ENCODE measurements at regions not wholly inside any gene's neighbourhood (a gene's known extent, or its start where the extent isn't known, plus 50 kb on each side); places are given as distances from the start of the nearest gene placed in this dataset.
"Not testable (repeated sequence)": the region's sequence is repeated elsewhere in the genome, so short reads cannot be mapped to it uniquely, and the experiment has no call there.

DNA sequence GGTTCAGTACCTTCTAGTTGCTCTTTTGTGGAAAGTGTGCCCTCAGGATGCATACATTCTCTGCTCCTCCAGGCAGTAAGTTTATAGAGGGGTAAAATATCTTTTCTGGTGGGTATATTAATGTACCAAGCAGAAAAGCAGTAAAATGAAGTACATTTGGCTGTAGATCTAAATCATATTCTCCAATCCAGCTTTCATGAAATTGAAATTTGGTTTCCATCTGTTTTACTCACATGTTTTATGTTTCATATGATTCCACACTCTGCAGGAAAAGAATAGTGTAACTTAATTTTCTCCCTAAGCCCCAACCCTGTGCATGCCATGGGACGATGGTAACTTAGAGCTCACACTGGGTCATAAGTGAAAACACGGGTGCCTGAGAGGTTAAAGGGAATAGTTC lies 172.3 kb downstream of the AKAIN1 start:
- FAIRE-seq (no peak), DNase-seq (ENCODE audit: insufficient read length, low spot score) (no peak)

GRCh38 chr18:5021558-5021957 lies 175.5 kb downstream of the AKAIN1 start:
- DNase-seq (ENCODE audit: insufficient read length, low spot score) (no peak), FAIRE-seq (no peak)

GRCh38 chr18:5015213-5015612 lies 181.8 kb downstream of the AKAIN1 start:
- no peak for FAIRE-seq
- DNase-seq (ENCODE audit: insufficient read length, low spot score) = no peak

DNA sequence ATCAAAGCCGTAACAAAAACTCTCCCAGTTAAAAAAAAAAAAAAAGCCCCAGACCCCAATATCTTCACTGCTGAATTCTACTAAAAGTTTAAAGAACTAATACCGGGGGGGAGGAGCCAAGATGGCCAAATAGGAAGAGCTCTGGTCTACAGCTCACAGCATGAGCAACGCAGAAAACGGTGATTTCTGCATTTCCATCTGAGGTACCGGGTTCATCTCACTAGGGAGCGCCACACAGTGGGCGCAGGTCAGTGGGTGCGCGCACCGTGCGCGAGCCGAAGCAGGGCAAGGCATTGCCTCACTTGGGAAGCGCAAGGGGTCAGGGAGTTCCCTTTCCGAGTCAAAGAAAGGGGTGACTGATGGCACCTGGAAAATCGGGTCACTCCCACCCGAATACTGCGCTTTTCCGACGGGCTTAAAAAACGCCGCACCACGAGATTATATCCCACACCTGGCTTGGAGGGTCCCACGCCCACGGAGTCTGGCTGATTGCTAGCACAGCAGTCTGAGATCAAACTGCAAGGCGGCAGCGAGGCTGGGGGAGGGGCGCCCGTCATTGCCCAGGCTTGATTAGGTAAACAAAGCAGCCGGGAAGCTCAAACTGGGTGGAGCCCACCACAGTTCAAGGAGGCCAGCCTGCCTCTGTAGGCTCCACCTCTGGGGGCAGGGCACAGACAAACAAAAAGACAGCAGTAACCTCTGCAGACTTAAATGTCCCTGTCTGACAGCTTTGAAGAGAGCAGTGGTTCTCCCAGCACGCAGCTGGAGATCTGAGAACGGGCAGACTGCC lies 192.8 kb downstream of the AKAIN1 start:
- DNase-seq (ENCODE audit: insufficient read length, low spot score); FAIRE-seq: not testable (repeated sequence)

- FAIRE-seq (no peak), DNase-seq (ENCODE audit: insufficient read length, low spot score) (no peak)
Measured at GRCh38 chr18:4994710-4995109, 202.3 kb downstream of the AKAIN1 start.

GRCh38 chr18:4987452-4988405 lies 209.3 kb downstream of the AKAIN1 start:
- DNase-seq (ENCODE audit: insufficient read length, low spot score) = no peak
- FAIRE-seq = no peak

GRCh38 chr18:4986677-4987076 lies 210.4 kb downstream of the AKAIN1 start:
- FAIRE-seq = no peak

DNA sequence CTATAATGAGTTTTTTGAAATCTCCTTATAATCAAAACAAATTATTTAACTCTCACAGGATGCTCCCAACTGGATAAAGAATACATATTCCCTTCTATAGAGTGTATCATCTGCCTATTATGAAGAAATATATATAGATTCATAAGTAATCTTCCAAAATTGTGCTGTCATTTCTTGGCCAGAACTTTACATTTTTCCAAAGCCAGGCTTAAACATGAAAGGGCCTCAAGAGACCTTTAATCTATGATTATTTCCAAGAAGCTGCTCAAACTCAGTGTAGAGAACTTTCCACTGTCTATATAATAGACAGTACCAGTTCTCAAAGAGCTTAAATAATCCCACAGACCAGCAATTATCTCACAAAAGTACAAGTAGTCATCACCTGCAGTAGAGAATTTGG lies 211.0 kb downstream of the AKAIN1 start:
- FAIRE-seq (no peak), DNase-seq (ENCODE audit: insufficient read length, low spot score) (no peak)

More at GRCh38 chr18:4986677-4987076, 210.4 kb downstream of the AKAIN1 start:
- no peak for DNase-seq (ENCODE audit: insufficient read length, low spot score)

GRCh38 chr18:4961121-4961909 lies 235.7 kb downstream of the AKAIN1 start:
- FAIRE-seq (no peak), DNase-seq (ENCODE audit: insufficient read length, low spot score) (no peak)

GRCh38 chr18:4960578-4960977 lies 236.5 kb downstream of the AKAIN1 start:
- DNase-seq (ENCODE audit: insufficient read length, low spot score) = no peak
- FAIRE-seq = no peak

DNA sequence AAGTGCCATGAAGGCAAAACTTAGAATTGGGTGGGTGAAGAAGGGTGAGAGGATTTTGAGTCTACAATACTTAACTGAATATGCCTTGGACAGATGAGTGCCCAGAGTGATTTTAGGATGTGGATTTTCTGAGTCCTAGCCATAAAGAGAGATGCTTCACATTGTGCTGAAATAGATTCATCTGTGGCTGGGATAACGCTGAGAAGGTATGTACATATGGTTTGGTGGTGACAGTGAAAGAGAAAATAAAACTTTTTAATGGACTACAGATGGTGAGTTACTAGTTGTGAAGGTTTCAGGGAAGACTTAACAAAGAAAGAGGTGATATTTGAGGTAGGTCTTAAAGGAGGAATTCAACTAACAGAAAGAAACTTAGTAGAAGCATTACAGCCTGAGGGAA lies 265.8 kb downstream of the AKAIN1 start:
- FAIRE-seq = no peak
- DNase-seq (ENCODE audit: insufficient read length, low spot score) = no peak

DNA sequence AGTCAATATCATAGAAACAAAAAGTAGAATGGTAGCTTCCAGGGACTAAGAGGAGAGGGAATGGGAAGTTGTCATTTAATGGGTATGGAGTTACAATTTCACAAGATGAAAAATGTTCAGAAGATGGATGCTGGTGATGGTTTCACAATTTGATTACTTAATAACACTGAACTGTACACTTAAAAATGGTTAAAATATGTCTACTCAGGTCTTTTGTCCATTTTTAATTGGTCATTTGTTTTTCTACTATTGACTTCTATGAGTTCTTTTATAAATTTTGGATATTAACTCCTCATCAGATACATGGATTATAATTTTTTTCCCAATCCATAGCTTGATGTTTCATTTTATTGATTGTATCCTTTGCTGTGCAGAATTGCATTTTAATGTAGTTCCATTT lies 275.5 kb downstream of the AKAIN1 start:
- DNase-seq (ENCODE audit: insufficient read length, low spot score) (no peak), FAIRE-seq (no peak)

GRCh38 chr18:4917509-4917908 lies 279.5 kb downstream of the AKAIN1 start:
- not testable (repeated sequence) for FAIRE-seq; DNase-seq (ENCODE audit: insufficient read length, low spot score)

GRCh38 chr18:4908328-4908727 lies 288.7 kb downstream of the AKAIN1 start:
- FAIRE-seq (no peak), DNase-seq (ENCODE audit: insufficient read length, low spot score) (no peak)

GRCh38 chr18:4906856-4907255 lies 290.2 kb downstream of the AKAIN1 start:
- FAIRE-seq = no peak

GRCh38 chr18:4888251-4889040 lies 308.6 kb downstream of the AKAIN1 start:
- DNase-seq (ENCODE audit: insufficient read length, low spot score) (no peak), FAIRE-seq (no peak)

More at GRCh38 chr18:4906856-4907255, 290.2 kb downstream of the AKAIN1 start:
- no peak for DNase-seq (ENCODE audit: insufficient read length, low spot score)

- FAIRE-seq (no peak), DNase-seq (ENCODE audit: insufficient read length, low spot score) (no peak)
Measured at GRCh38 chr18:4878480-4878879, 318.6 kb downstream of the AKAIN1 start.

DNA sequence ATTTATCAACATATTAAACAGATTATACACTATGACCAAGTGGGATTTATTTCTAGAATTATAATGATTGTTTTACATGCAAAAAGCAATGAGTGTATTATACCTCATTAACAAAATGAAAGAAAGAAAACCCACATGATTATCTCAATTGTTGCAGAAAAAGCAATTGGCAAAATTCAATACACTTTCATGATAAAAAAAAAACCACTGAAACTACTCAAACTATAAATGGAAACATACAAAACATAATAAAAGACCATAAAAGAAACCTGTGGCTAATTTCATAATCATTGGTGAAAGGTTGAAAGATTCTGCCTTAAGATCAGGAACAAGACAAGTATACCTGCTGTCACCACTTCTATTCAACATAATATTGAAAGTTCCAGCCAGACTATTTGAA lies 325.9 kb downstream of the AKAIN1 start:
- no peak for DNase-seq (ENCODE audit: insufficient read length, low spot score)
- FAIRE-seq = no peak

DNA sequence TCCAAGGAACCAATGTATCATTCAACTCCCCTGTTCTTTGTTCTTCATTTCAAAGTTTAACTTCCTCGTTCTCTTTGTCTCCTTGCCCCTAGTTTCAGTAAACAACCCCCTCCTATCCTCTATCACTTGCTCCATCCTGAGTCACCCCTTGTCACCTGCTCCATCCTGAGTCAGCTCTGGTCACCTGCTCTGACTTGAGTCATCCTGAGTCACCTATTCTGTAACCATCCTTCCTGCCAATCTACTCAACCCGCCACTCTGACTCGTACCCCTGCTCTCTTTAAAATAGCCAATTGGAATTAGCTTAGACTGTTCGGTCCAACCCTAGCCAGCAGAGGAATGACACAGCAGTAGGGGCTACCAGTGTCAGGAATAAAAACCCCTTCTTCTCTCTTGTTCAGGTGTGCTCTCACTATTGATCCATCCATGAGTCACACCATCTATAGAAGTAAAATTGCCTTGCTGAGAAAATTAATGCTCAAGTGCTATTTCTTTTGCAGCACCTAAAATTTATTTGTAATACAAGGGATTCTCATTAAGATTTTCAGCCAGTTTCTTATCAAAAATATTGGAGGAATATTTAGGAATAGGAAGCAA lies 326.8 kb downstream of the AKAIN1 start:
- DNase-seq (ENCODE audit: insufficient read length, low spot score) (no peak), FAIRE-seq (no peak)

GRCh38 chr18:4869155-4869554 lies 327.9 kb downstream of the AKAIN1 start:
- no peak for DNase-seq (ENCODE audit: insufficient read length, low spot score)
- FAIRE-seq = no peak
